CMK (cell line): ENCODE measurements at regions not wholly inside any gene's neighbourhood (a gene's known extent, or its start where the extent isn't known, plus 50 kb on each side); places are given as distances from the start of the nearest gene placed in this dataset.

Source experiments
- DNase-seq: peaks from one replicate; pipeline ENCODE4 v3.0.0-alpha.2; 2010; ENCODE audit warnings: low read depth

DNA sequence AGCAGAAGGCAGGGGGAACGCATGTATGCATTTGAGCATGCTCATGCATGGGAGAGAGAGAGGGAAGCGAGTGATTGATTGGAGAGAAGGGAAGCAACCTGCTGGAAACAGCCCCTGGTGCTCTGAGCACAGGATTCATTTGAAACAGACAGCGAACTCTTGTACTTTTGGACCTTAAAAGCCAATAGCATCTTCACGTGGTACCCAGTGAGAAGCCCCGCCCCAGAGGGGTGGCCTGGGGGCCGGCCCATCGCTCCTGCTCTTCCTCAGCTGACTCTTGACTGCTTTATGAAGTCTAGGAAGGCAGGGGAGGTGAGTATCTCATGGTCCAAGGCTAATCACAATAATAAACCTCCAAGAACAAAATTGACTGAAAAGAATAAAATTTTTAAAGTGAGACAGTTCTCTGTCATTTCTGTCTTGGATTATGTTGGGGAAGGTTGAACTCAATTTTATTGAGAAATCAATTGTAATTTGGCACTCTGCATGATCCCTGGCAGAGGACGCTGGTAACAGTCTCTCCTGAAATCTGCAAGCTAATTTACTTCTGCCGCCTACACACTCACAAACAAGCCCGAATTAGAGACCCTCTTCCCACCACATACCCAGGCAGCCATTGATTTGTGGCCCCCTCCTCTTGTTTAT lies 168.2 kb upstream of the PPARGC1A start:
- no peak for DNase-seq

DNA sequence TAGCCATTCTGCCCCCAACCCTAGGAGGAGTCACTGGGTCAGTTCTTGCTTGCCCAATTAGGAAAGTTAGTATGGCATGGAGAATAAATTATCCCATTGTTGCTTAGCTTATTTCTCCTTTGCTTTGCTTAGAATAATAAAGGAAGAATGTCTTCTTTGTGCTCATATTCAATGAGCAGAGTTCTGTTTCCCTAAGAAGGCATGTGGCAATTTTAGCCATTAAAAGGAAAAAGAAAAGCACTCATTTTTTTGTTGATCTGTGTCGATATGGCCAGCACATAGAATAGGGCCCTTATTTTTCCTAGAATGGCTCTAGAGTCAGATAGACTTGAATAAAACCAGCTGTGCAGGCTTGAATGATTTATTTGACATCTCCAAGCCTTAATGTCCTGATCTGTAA lies 166.4 kb upstream of the PPARGC1A start:
- DNase-seq: no peak

GRCh38 chr4:24055623-24056022 lies 165.8 kb upstream of the PPARGC1A start:
- no peak for DNase-seq

DNA sequence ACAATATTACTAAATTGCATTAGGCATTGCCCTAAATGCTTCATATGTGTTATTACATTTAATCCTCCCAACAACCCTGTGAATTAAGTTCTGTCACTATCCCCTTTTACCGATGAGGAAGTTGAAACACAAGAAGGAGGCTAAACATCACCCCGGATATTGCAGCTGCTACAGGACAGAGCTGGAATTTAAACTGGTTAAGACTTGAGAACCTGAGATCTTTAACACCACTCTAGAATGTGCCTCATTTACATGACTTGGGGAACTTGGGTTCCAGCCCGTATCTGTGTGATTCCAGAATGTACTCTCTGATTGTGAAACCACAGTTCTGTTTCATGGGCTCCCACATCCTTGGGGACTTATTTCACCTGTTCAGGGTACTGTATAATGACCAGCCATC lies 165.1 kb upstream of the PPARGC1A start:
- DNase-seq: no peak

GRCh38 chr4:24053934-24054333 lies 164.1 kb upstream of the PPARGC1A start:
- no peak for DNase-seq

DNA sequence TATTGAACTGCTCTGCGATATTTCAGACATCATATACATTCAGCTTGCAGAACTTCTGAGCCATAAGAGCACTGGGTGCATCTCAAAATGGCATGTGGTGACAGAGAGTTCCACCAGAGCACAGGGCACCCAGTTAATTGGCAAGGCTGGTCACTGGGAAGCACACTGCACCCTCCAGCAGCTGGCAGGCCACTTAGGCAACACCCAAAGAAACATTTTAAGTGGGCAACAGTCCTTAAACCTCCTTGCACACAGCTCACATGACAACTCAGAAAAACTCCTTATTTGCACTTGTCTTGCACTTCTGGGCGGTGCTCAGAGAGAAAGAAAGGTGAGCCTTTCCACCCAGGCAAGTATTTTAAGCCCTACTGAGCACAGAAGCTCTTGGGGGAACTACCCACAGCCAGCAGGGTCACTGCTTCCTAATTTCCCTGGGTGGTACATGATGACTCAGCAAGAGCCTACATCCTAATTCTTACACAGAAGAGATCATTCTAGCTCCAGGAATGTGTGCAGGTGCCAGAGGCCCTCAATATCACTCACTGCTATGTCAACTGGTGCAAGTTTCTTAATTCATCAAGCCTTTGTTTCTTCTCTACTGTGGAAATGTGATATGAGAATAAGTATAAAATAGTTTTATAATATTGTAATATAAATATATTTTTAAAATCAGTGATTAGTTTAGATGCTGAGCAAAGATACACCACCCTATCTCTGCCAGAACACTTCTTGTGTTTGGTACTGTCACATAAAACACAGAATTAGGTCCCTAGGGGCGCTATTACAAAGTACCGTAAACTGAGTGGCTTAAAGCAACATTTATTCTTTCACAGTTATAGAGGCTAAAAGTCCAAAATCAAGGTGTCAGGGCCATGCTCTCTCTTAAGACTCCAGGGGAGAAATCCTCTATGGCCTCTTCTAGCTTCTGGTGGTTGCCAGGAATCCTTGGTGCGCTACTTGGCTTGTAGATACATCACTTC lies 155.1 kb upstream of the PPARGC1A start:
- DNase-seq: no peak

GRCh38 chr4:24042094-24042493 lies 152.2 kb upstream of the PPARGC1A start:
- DNase-seq: no peak

- DNase-seq: no peak
Measured at GRCh38 chr4:24040811-24041210, 151.0 kb upstream of the PPARGC1A start.

GRCh38 chr4:24033626-24034025 lies 143.8 kb upstream of the PPARGC1A start:
- no peak for DNase-seq

DNA sequence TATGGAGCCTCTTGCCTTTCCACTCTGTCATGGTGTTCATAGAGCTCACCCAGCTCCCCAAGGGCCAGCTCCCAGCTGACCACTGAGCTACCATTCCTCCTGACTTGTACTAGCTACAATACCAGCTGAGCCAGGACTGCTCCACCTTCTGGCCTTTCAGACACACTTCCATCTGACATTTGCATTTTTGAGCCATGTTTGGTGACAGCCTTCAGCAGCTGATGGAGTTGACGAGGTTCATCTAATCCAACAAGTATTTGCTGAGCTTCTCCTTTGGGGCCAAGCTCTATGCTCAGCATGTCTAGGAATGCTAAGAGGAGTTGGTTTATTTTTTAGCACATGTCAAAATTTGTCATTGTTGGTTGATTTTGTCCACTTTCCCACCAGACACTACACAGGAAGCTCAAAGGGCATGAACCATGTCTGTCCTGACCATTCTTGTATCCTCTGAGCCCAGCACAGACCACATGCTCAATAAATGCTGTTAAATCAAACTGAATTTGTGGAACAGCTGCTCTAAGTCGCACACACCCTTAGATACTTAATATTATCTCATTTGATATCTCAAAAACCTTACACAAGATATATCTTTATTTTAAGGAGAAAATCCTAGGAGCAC lies 142.6 kb upstream of the PPARGC1A start:
- no peak for DNase-seq

- DNase-seq: no peak
Measured at GRCh38 chr4:24026596-24026995, 136.7 kb upstream of the PPARGC1A start.

GRCh38 chr4:24024605-24025004 lies 134.8 kb upstream of the PPARGC1A start:
- no peak for DNase-seq

- no peak for DNase-seq
Measured at GRCh38 chr4:24024157-24024556, 134.3 kb upstream of the PPARGC1A start.

GRCh38 chr4:24015782-24016181 lies 125.9 kb upstream of the PPARGC1A start:
- DNase-seq: no peak

DNA sequence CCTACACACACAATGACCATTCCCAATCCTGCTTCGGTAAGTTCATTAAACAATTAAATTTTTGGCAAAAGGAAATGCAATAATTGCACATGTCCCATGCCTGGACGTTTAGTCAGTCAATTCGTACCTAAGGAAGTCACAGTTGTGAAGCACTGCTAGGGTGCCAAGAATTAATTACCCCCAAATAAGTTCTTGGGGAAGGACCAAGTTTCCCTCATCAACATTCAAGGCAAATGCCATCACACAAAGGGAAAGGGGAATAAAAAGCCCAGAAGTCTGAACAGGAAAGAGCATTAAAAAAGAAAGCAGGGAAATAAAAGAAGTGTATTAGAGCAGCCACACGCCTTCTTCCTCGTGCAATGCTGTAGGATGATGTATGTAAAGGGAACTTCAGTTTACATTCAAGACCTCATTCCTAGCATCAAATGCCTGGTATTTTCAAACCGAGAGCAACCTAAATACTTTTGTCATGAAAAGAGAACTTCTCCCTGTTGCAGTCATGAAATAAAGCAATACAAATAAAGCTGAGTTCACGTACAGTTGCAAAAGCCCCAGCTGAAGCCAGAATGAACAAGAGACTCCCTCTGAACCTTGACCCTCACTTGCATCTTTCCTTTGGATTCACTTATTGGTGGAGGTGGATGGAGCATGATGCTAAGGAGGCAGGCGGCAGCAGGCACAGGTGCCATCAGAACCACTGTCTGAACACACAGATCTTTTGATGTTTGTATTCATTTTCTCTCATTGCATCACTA lies 124.0 kb upstream of the PPARGC1A start:
- DNase-seq: no peak

DNA sequence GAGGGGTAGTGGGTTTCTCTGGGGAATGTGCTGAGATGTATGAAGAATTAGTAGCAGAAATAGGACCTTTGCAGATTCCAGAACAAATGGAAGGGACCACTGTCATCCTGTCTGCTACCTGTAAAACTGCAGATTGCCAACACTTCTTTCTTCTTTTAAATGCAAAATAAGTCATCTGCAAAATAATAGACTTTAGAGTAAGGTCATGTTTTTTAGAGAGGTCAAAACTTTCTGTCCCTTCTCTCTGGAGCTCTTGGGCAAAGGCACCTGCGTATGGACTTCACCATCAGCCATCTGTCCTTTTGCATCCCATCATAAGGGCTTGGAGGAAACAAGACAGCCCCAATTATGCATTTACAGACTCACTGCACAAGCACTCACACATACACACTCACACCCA lies 121.1 kb upstream of the PPARGC1A start:
- no peak for DNase-seq

- no peak for DNase-seq
Measured at GRCh38 chr4:24010573-24010972, 120.7 kb upstream of the PPARGC1A start.

- DNase-seq: no peak
Measured at GRCh38 chr4:24007860-24008261, 118.0 kb upstream of the PPARGC1A start.

GRCh38 chr4:24006269-24006668 lies 116.4 kb upstream of the PPARGC1A start:
- DNase-seq: no peak

DNA sequence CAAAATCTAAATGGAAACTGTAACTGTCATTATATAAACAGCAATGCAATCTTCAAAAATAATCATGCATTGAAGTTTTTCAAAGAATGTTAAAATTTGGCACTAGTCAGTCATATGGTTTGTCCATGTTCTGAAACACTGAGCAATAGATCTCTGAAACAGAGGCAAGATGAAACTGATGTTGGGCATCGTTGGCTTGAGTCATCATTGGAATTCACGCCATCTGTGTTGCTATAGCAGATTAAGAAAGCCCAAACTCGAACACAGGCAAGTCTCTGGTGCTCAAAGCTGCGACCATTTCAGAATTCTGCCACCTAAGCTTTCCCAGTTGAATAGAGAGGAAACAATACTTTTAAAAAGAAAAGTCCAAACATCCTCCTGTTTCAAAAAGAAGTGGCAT lies 114.1 kb upstream of the PPARGC1A start:
- no peak for DNase-seq

DNA sequence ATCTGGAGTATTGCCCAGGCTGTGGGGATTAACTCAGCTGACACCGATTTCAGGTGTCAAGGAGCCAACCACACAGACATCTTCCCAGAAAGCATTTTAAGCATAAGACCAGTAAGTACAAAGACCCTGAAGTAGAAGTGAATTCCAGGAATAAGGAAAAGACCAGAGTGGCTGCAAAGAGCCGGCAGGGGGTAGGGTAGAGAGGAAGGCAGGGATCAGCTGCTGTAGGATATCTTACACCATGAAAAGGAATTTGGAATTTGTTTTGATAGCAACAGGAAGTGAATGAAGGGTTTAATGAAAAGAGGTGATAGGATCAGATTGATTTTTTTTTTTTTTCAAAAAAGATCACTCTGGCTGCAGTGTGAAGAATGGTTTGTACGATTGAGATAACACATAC lies 113.6 kb upstream of the PPARGC1A start:
- DNase-seq: no peak

DNA sequence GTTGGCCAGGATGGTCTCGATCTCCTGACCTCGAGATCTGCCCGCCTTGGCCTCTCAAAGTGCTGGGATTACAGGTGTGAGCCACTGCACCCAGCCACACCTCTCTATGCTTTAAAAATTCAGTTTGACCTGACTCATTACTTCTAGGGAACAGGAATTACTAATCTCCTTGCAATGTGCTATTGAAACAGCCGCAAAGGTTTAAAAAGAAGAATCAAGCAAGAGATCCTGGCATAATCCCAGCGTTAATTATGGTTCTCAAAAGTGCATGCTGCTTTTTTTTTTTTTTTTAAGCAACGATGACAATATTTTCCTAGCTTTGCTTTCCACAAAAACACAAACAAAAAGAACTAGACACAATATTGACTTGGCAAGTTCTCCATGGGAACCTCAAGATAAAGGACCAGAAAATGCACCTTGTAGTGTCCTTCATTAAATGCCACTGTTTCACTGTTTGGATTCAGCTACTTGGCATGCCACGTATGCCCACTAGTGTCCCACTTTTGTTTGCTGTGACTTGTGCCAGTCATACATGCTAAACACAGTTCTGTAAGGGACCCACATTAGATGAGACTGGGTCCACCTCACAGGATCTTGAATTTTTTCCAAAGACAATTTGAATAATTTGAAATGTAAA lies 112.6 kb upstream of the PPARGC1A start:
- no peak for DNase-seq
